ENCODE measurements at regions not wholly inside any gene's neighbourhood (a gene's known extent, or its start where the extent isn't known, plus 50 kb on each side); places are given as distances from the start of the nearest gene placed in this dataset.

- in situ Hi-C loops (cut with HindIII; ENCODE audit: low pct_unique_long_range_greater_than_20kb, low sequenced_read_pairs) = no loop called here
- DNase-seq (ENCODE audit: low read depth in 1 of 2, low spot score in 1 of 2) = peak in 1 of 2 experiments; percentile 53
- no peak for TF ChIP-seq JUND (IDR thresholded peaks at IDR 0.05; ENCODE audit: low read depth)
Observed at GRCh38 chr10:4662576-4663161, 163.3 kb upstream of the AKR1E2 start.

- in situ Hi-C loops (cut with HindIII; ENCODE audit: low pct_unique_long_range_greater_than_20kb, low sequenced_read_pairs) = no loop called here
- TF ChIP-seq JUND (IDR thresholded peaks at IDR 0.05; ENCODE audit: low read depth) = no peak
- DNase-seq (ENCODE audit: low read depth in 1 of 2, low spot score in 1 of 2) = peak in 1 of 2 experiments; percentile 47
Observed at GRCh38 chr10:4661511-4662255, 164.3 kb upstream of the AKR1E2 start.

- no peak for TF ChIP-seq JUND (IDR thresholded peaks at IDR 0.05; ENCODE audit: low read depth)
- in situ Hi-C loops (cut with HindIII; ENCODE audit: low pct_unique_long_range_greater_than_20kb, low sequenced_read_pairs) = no loop called here
- no peak for DNase-seq (ENCODE audit: low read depth in 1 of 2, low spot score in 1 of 2)
Observed at GRCh38 chr10:4658777-4659176, 167.2 kb upstream of the AKR1E2 start.

- in situ Hi-C loops (cut with HindIII; ENCODE audit: low pct_unique_long_range_greater_than_20kb, low sequenced_read_pairs) = no loop called here
- TF ChIP-seq JUND (IDR thresholded peaks at IDR 0.05; ENCODE audit: low read depth) = no peak
Observed at GRCh38 chr10:4656576-4657194, 169.3 kb upstream of the AKR1E2 start.

GRCh38 chr10:4655879-4656278, 170.1 kb upstream of the AKR1E2 start:
- TF ChIP-seq JUND (IDR thresholded peaks at IDR 0.05; ENCODE audit: low read depth) = no peak
- in situ Hi-C loops (cut with HindIII; ENCODE audit: low pct_unique_long_range_greater_than_20kb, low sequenced_read_pairs) = no loop called here
- DNase-seq (ENCODE audit: low read depth in 1 of 2, low spot score in 1 of 2) = no peak

More at GRCh38 chr10:4656576-4657194, 169.3 kb upstream of the AKR1E2 start:
- peak; percentile 18 to 85 for DNase-seq (ENCODE audit: low read depth in 1 of 2, low spot score in 1 of 2)

GRCh38 chr10:4655406-4655805, 170.6 kb upstream of the AKR1E2 start:
- in situ Hi-C loops (cut with HindIII; ENCODE audit: low pct_unique_long_range_greater_than_20kb, low sequenced_read_pairs) = no loop called here
- DNase-seq (ENCODE audit: low read depth in 1 of 2, low spot score in 1 of 2) = no peak
- TF ChIP-seq JUND (IDR thresholded peaks at IDR 0.05; ENCODE audit: low read depth) = no peak

- no peak for DNase-seq (ENCODE audit: low read depth in 1 of 2, low spot score in 1 of 2)
- no peak for TF ChIP-seq JUND (IDR thresholded peaks at IDR 0.05; ENCODE audit: low read depth)
- in situ Hi-C loops (cut with HindIII; ENCODE audit: low pct_unique_long_range_greater_than_20kb, low sequenced_read_pairs) = no loop called here
Observed at GRCh38 chr10:4654496-4654895, 171.5 kb upstream of the AKR1E2 start.

- no peak for DNase-seq (ENCODE audit: low read depth in 1 of 2, low spot score in 1 of 2)
- in situ Hi-C loops (cut with HindIII; ENCODE audit: low pct_unique_long_range_greater_than_20kb, low sequenced_read_pairs) = no loop called here
- TF ChIP-seq JUND (IDR thresholded peaks at IDR 0.05; ENCODE audit: low read depth) = no peak
Observed at GRCh38 chr10:4653160-4653559, 172.8 kb upstream of the AKR1E2 start.

- TF ChIP-seq JUND (IDR thresholded peaks at IDR 0.05; ENCODE audit: low read depth) = no peak
- in situ Hi-C loops (cut with HindIII; ENCODE audit: low pct_unique_long_range_greater_than_20kb, low sequenced_read_pairs) = no loop called here
- no peak for DNase-seq (ENCODE audit: low read depth in 1 of 2, low spot score in 1 of 2)
Observed at GRCh38 chr10:4652111-4653010, 173.6 kb upstream of the AKR1E2 start.

GRCh38 chr10:4651404-4652037, 174.5 kb upstream of the AKR1E2 start:
- in situ Hi-C loops (cut with HindIII; ENCODE audit: low pct_unique_long_range_greater_than_20kb, low sequenced_read_pairs) = no loop called here
- DNase-seq (ENCODE audit: low read depth in 1 of 2, low spot score in 1 of 2) = no peak
- TF ChIP-seq JUND (IDR thresholded peaks at IDR 0.05; ENCODE audit: low read depth) = no peak

- DNase-seq (ENCODE audit: low read depth in 1 of 2, low spot score in 1 of 2) = peak; percentile 11 to 70
- in situ Hi-C loops (cut with HindIII; ENCODE audit: low pct_unique_long_range_greater_than_20kb, low sequenced_read_pairs) = no loop called here
- TF ChIP-seq JUND (IDR thresholded peaks at IDR 0.05; ENCODE audit: low read depth) = no peak
Observed at GRCh38 chr10:4650582-4650981, 175.4 kb upstream of the AKR1E2 start.

All from T47D (cell line).